ENCODE measurements at regions not wholly inside any gene's neighbourhood (a gene's known extent, or its start where the extent isn't known, plus 50 kb on each side); places are given as distances from the start of the nearest gene placed in this dataset.

- no peak for DNase-seq
Observed at GRCh38 chr11:80816966-80817365, 1376.1 kb upstream of the TENM4 start.

- DNase-seq: no peak
Observed at GRCh38 chr11:80816454-80816847, 1375.6 kb upstream of the TENM4 start.

- no peak for DNase-seq
Observed at GRCh38 chr11:80815752-80816453, 1375.1 kb upstream of the TENM4 start.

GRCh38 chr11:80814813-80815212 lies 1374.0 kb upstream of the TENM4 start:
- no peak for DNase-seq

GRCh38 chr11:80810695-80811094 lies 1369.9 kb upstream of the TENM4 start:
- DNase-seq: no peak

GRCh38 chr11:80798174-80798573 lies 1357.3 kb upstream of the TENM4 start:
- DNase-seq: no peak

GRCh38 chr11:80783561-80783960 lies 1342.7 kb upstream of the TENM4 start:
- DNase-seq: no peak

- no peak for DNase-seq
Observed at GRCh38 chr11:80782135-80782885, 1341.5 kb upstream of the TENM4 start.

- DNase-seq: no peak
Observed at GRCh38 chr11:80779905-80780605, 1339.2 kb upstream of the TENM4 start.

GRCh38 chr11:80778941-80779340 lies 1338.1 kb upstream of the TENM4 start:
- no peak for DNase-seq

- DNase-seq: no peak
Observed at GRCh38 chr11:80778432-80778831, 1337.6 kb upstream of the TENM4 start.

- DNase-seq: no peak
Observed at GRCh38 chr11:80773919-80774318, 1333.1 kb upstream of the TENM4 start.

GRCh38 chr11:80771017-80771416 lies 1330.2 kb upstream of the TENM4 start:
- no peak for DNase-seq

- no peak for DNase-seq
Observed at GRCh38 chr11:80758787-80759186, 1318.0 kb upstream of the TENM4 start.

- no peak for DNase-seq
Observed at GRCh38 chr11:80748207-80748925, 1307.5 kb upstream of the TENM4 start.

GRCh38 chr11:80746300-80746699 lies 1305.5 kb upstream of the TENM4 start:
- DNase-seq: no peak

- no peak for DNase-seq
Observed at GRCh38 chr11:80745416-80745815, 1304.6 kb upstream of the TENM4 start.

GRCh38 chr11:80733790-80734189 lies 1293.0 kb upstream of the TENM4 start:
- no peak for DNase-seq

GRCh38 chr11:80733361-80733760 lies 1292.5 kb upstream of the TENM4 start:
- no peak for DNase-seq

- no peak for DNase-seq
Observed at GRCh38 chr11:80727315-80727714, 1286.5 kb upstream of the TENM4 start.

GRCh38 chr11:80726236-80726635 lies 1285.4 kb upstream of the TENM4 start:
- no peak for DNase-seq

- no peak for DNase-seq
Observed at GRCh38 chr11:80724366-80724765, 1283.5 kb upstream of the TENM4 start.

- no peak for DNase-seq
Observed at GRCh38 chr11:80722629-80723028, 1281.8 kb upstream of the TENM4 start.

Data from central memory CD4-positive, alpha-beta T cell (primary cell).